ENCODE measurements at regions not wholly inside any gene's neighbourhood (a gene's known extent, or its start where the extent isn't known, plus 50 kb on each side); places are given as distances from the start of the nearest gene placed in this dataset.

GRCh38 chr15:35669021-35669420 lies 123.1 kb upstream of the DPH6 start:
- Histone ChIP-seq H3K27me3 (no peaks in the 10 kb centered on the region), H3K36me3 (no peaks in the 10 kb centered on the region), H3K27ac (no peak overlapping the region), H3K9me3 (no peaks in the 10 kb centered on the region), H3K4me3 (no peak overlapping the region), H3K4me1 (peaks cover 0 to 22% (median 3%) of the 10 kb centered on the region in 4 donors)
- 61% methylated on average over 3 of the region's 3 CpGs for WGBS, 2 donors
- TF ChIP-seq POLR2A (IDR thresholded peaks at IDR 0.05) (no peak), EP300 (IDR thresholded peaks at IDR 0.05) (no peak), CTCF (IDR thresholded peaks at IDR 0.05) (no peak)
- no peak for DNase-seq (ENCODE audit: low spot score in 2 of 2)

- peaks cover 0 to 22% (median 3%) of the 10 kb centered on the region in 4 donors for H3K4me1 ChIP-seq
- no peak for DNase-seq (ENCODE audit: low spot score in 2 of 2)
- H3K9me3 ChIP-seq, result no peaks in the 10 kb centered on the region
- TF ChIP-seq CTCF (IDR thresholded peaks at IDR 0.05), result no peak
- no peak for TF ChIP-seq EP300 (IDR thresholded peaks at IDR 0.05)
- TF ChIP-seq POLR2A (IDR thresholded peaks at IDR 0.05), result no peak
- H3K4me3 ChIP-seq, result no peak overlapping the region
- no peaks in the 10 kb centered on the region for H3K36me3 ChIP-seq
- no peaks in the 10 kb centered on the region for H3K27me3 ChIP-seq
- H3K27ac ChIP-seq, result no peak overlapping the region
- 92 to 93% methylated on average over 5 of the region's 5 CpGs for WGBS, 2 donors
These were observed 123.6 kb upstream of the DPH6 start for GRCh38 chr15:35669432-35670045.

GRCh38 chr15:35671197-35671596 lies 125.2 kb upstream of the DPH6 start:
- TF ChIP-seq POLR2A (IDR thresholded peaks at IDR 0.05) (no peak), CTCF (IDR thresholded peaks at IDR 0.05) (no peak), EP300 (IDR thresholded peaks at IDR 0.05) (no peak)

GRCh38 chr15:35671981-35672380 lies 126.0 kb upstream of the DPH6 start:
- Histone ChIP-seq H3K9me3 (no peaks in the 10 kb centered on the region), H3K4me3 (no peak overlapping the region), H3K36me3 (no peaks in the 10 kb centered on the region), H3K27me3 (no peaks in the 10 kb centered on the region), H3K4me1 (peaks cover 0 to 18% (median 2%) of the 10 kb centered on the region in 4 donors), H3K27ac (no peak overlapping the region)
- TF ChIP-seq POLR2A (IDR thresholded peaks at IDR 0.05) (no peak), CTCF (IDR thresholded peaks at IDR 0.05) (no peak), EP300 (IDR thresholded peaks at IDR 0.05) (no peak)
- 71 to 75% methylated on average over 1 of the region's 1 CpG for WGBS, 2 donors
- no peak for DNase-seq (ENCODE audit: low spot score in 2 of 2)

More at GRCh38 chr15:35671197-35671596, 125.2 kb upstream of the DPH6 start:
- Histone ChIP-seq H3K4me1 (peaks cover 0 to 26% (median 3%) of the 10 kb centered on the region in 4 donors), H3K27ac (no peak overlapping the region), H3K4me3 (no peak overlapping the region), H3K27me3 (no peaks in the 10 kb centered on the region), H3K9me3 (no peaks in the 10 kb centered on the region), H3K36me3 (no peaks in the 10 kb centered on the region)
- DNase-seq (ENCODE audit: low spot score in 2 of 2), result no peak

GRCh38 chr15:35673093-35673684 lies 127.2 kb upstream of the DPH6 start:
- H3K27me3 ChIP-seq, result no peaks in the 10 kb centered on the region
- no peak overlapping the region for H3K4me3 ChIP-seq
- TF ChIP-seq CTCF (IDR thresholded peaks at IDR 0.05) (no peak), EP300 (IDR thresholded peaks at IDR 0.05) (peak in 1 of 2 donors; percentile 20), POLR2A (IDR thresholded peaks at IDR 0.05) (no peak)
- no peaks in the 10 kb centered on the region for H3K9me3 ChIP-seq
- 62 to 69% methylated on average over 9 of the region's 9 CpGs for WGBS, 2 donors
- H3K4me1 ChIP-seq, result peaks cover 0 to 6% (median 0%) of the 10 kb centered on the region in 4 donors
- H3K27ac ChIP-seq, result no peak overlapping the region
- DNase-seq (ENCODE audit: low spot score in 2 of 2), result no peak
- no peaks in the 10 kb centered on the region for H3K36me3 ChIP-seq

Measured in tibial nerve (tissue), 4 donors.